ENCODE measurements at regions not wholly inside any gene's neighbourhood (a gene's known extent, or its start where the extent isn't known, plus 50 kb on each side); places are given as distances from the start of the nearest gene placed in this dataset.
"Not testable (repeated sequence)": the region's sequence is repeated elsewhere in the genome, so short reads cannot be mapped to it uniquely, and the experiment has no call there.

DNA sequence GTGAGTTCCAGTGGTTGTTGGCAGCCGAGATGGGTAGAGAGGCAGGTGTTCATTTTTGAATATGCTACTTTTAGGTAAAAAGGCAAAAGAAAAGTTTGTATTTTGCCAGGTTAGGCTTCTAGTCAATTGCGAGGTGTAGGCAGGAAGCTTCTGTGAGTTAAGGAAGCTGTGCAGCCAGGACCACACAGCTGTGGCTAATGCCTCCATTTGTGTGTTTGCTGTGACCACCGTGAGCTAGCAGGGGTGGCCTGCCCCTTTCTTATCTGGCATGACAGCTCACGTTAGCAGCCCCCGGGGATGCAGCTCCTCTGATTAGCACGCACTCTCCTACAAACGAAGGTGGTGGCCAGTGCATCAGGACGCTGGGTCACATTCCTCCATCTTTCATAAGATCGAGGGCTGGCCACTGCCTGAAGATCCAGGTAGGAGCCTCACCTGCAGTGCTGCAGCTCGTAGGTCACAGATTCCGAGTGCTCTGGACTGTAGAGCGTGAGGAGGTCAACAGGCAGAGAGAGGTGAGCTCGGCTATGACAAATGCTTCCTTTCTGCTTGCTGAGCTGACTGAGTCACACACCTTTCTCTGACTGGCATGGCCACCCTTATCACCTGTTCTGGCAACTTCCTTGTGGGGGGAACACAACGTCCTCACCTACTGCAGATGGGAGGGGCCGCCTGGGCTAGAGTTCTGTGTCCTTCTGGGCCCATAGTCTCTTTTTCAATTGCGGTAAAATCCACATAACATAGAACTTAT is 244.4 kb downstream of the HS3ST3B1 start:
- DNase-seq (ENCODE audit: insufficient read length, low spot score), result no peak

DNA sequence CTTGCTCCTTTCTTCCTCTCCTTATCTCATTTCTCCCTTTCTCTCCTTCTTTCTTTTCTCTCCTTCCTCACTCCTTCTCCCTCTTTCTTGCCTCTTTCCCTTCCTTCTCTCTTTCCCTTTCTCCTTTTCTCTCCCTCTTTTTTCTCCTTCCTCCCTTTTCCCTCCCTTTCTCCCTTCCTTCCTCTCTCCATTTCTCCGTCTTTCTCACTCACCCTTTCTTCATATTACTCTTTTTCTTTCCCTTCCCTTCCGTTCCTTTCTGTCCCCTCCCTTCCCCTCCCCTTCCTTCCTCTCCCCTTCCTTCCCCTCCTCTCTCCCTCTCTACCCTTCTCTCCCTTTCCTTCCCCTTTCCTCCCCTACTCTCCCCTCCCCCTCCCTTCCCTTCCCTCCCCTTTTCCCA is 240.8 kb downstream of the HS3ST3B1 start:
- no peak for DNase-seq (ENCODE audit: insufficient read length, low spot score)
- no peak for TF ChIP-seq POLR2A (IDR thresholded peaks at IDR 0.05; ENCODE audit: low read depth, low read length)
- no peak for FAIRE-seq

More for the DNA sequence above, 244.4 kb downstream of the HS3ST3B1 start:
- no peak for FAIRE-seq
- TF ChIP-seq POLR2A (IDR thresholded peaks at IDR 0.05; ENCODE audit: low read depth, low read length), result no peak

DNA sequence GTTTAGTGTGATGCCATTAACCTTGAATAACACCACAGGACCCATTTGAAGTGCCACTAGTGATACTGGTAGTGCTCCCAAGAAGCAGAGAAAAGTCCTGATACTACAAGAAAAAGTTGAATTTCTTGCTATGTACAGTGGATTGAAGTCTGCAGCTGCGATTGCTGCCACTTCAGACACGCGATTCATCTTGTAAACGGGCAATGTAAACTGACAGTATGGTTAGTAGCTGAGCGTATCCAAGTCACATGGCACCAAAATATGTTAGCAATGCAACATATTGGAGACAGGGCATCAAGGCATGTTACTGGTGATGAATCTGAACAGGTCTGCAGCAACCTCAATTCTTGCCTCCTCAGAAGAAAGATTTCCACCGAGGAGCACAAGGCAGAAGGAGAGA is 238.9 kb downstream of the HS3ST3B1 start:
- DNase-seq (ENCODE audit: insufficient read length, low spot score) (no peak), FAIRE-seq (no peak)
- no peak for TF ChIP-seq POLR2A (IDR thresholded peaks at IDR 0.05; ENCODE audit: low read depth, low read length)

DNA sequence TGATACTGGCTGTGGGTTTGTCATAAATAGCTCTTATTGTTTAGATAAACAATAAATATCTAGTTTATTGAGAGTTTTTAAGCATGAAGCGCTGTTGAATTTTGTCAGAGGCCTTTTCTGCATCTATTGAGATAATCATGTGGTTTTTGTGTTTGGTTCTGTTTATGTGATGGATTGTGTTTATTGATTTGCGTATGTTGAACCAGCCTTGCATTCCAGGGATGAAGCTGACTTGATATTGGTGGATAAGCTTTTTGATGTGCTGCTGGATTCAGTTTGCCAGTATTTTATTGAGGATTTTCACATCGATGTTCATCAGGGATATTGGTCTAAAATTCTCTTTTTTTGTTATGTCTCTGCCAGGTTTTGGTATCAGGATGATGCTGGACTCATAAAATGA is 231.4 kb downstream of the HS3ST3B1 start:
- FAIRE-seq; DNase-seq (ENCODE audit: insufficient read length, low spot score): not testable (repeated sequence)

DNA sequence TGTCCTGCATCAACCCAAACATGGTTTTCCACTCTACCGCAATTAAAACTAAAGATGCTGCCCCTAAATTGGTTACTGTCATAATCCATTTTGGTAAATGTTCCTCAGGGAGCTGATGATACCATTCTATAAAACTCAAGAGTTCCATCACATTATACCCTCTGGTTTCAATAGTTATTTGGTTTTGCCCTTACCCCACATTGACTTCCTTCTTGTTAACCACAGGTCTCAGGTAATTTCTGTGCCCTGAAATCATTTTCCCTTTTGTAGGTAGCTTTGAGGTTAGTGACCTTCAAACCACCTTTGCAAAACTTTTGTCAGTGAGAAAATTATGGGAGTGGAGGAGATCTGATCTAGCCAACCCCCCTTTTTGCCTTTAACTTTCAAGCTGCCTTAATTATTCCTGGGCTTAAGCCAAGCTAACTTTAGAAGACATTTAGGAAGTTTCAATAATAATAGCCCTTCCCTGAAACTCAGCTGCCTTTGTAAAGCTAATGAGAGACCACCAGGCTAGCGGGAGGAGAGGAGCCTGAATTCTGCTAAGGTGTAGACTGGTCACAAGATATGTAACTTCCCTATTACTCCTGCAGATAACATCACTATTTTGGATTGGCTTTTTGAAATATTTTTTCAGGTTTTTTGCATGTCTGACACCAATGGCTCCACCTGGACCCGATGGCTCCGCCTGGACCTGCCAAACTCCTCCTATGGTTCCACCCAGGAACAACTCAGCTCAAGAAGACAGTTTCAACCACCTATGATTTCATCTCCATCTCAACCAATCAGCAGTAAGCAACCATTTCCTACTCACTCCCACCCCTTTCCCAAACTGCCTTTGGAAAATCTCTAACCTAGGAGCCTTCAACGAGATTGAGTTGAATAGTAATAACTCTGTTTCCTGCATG is 224.9 kb downstream of the HS3ST3B1 start:
- TF ChIP-seq POLR2A (IDR thresholded peaks at IDR 0.05; ENCODE audit: low read depth, low read length), result no peak
- DNase-seq (ENCODE audit: insufficient read length, low spot score) (no peak), FAIRE-seq (no peak)

DNA sequence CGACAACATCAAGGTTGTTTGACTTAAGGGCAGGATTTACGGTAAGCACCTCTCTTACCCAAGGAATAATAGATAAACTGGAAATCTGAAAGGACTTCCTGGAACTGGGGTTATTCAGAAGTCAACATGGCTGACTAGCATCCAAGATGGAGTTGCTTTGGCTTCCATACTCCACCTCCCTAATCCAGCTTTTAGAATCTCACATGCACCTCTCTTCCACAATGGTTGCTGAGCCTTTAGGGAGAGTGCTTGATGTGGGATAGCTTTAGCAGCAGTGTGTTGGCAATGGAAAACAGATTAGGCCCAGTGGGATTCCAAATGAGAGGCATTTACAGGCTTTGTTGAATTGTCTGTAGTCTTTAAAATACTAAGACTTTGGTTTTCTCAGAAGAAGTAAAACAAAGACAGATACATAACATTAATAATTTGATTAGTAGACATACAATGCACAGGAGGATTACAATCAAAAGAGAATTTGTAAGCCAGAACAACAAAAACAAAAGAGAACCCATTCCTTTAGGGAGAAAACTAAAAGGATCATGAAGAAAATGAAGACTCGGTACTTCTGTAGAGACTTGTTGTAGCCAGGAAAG is 222.0 kb downstream of the HS3ST3B1 start:
- TF ChIP-seq POLR2A (IDR thresholded peaks at IDR 0.05; ENCODE audit: low read depth, low read length), result no peak
- FAIRE-seq (no peak), DNase-seq (ENCODE audit: insufficient read length, low spot score) (no peak)

DNA sequence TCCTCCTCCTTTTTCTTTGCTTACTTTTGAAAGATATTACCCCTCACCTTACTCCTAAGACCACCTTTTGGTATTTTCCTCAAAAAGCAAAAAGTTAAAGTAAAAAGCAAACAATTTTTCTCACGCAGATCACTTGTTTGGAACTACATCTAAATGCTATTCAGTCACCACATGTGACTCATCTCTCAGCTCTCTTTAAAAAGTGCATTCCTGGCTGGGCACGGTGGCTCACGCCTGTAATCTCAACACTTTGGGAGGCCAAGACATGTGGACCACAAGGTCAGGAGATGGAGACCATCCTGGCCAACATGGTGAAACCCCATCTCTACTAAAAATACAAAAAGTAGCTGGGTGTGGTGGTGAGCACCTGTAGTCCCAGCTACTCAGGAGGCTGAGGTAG is 218.0 kb downstream of the HS3ST3B1 start:
- DNase-seq (ENCODE audit: insufficient read length, low spot score); FAIRE-seq: not testable (repeated sequence)

DNA sequence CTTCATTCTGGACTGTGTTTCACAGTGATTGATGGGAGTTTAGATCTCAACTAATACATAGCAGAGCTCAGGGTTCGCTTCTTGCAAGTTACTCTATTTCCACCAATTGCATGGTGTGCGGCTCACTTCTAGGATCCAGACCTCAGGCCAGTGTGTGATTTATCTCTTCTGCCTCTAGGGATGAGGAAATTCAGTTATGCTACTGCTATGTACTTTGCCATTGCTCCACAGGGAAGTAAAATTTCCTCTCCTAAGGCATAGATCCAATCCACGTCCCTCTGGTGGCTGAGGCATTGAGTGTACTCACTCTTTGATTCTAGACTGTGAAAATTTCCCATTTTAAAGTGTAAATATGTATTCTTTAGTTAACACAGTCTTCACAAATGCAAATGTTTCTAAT is 214.1 kb downstream of the HS3ST3B1 start:
- DNase-seq (ENCODE audit: insufficient read length, low spot score) (no peak), FAIRE-seq (no peak)
- no peak for TF ChIP-seq POLR2A (IDR thresholded peaks at IDR 0.05; ENCODE audit: low read depth, low read length)

DNA sequence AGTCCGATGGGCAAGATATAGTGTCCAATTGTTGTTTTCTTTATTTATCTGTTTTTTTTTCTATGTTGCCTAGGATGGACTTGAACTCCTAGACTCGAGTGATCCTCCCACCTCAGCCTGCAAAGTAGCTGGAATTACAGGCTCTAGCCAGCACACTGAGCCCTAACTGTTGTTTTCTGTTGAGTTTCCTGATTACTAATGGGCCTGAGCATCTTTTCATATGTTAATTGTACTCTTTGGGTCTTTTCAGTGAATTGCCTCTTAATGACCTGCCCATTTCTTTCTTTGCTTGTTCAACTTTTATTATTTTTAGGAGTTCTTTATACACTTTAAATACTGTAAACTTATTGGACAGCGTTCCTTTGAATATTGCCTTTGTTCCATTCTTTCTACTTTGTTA is 213.0 kb downstream of the HS3ST3B1 start:
- DNase-seq (ENCODE audit: insufficient read length, low spot score) (no peak), FAIRE-seq (no peak)

DNA sequence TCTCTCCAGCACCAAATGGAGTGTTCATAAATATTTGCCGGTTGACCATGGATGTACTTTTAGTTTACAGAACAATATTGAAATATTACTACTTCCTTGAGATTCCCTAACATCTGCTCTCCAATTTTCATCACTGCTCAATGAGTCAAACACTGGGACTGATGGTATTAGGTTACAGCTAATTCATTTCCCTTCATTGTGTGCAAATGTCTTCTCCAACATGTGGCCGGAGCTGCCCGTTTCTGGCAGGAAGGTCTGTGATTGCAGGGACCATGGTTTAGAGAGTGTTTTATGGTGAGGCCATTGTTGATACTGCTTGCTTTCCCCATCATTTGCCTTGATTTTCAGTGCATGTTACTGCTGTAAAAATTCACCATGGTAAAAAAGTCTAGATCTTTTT is 209.3 kb downstream of the HS3ST3B1 start:
- no peak for TF ChIP-seq POLR2A (IDR thresholded peaks at IDR 0.05; ENCODE audit: low read depth, low read length)
- FAIRE-seq (no peak), DNase-seq (ENCODE audit: insufficient read length, low spot score) (no peak)

More for the DNA sequence above, 213.0 kb downstream of the HS3ST3B1 start:
- no peak for TF ChIP-seq POLR2A (IDR thresholded peaks at IDR 0.05; ENCODE audit: low read depth, low read length)

DNA sequence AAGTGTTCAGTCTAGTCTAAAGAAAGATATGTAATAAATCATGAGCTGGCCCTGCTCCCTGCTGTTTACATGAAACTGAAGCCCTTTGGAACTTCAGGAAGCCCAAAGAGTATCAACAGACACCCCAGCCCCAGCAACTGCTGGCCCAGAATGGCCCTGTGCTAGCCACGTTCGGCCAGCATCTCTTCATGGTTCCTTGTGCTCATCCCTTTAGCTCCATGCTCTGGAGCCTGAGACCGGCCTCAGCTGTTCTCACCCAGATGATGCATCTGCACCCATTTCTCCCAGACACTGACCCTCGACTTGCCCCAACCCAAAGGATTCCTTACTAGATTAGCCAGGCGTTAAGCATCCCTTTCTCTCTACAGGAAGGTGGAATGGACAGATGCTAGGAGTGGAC is 207.3 kb downstream of the HS3ST3B1 start:
- no peak for TF ChIP-seq POLR2A (IDR thresholded peaks at IDR 0.05; ENCODE audit: low read depth, low read length)
- DNase-seq (ENCODE audit: insufficient read length, low spot score), result no peak
- no peak for FAIRE-seq

DNA sequence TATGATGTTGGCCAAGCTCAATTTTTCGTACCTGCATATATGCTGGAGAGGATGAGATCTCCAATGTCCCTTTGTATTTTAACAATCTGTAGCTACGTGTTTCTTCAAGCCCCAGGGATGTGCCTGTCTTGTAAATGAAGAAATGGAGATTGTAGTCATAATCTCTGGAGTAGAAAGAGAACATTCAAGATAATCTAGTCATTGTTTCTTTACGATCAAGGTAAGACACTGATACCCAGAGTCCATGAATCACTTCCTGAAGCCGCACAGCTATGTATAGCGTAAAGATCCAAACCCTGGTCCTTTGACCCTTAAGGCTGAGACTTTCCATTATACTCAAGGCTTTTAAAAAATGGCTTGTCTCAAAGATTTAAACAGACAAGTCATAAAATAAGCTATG is 205.5 kb downstream of the HS3ST3B1 start:
- no peak for DNase-seq (ENCODE audit: insufficient read length, low spot score)
- no peak for FAIRE-seq
- TF ChIP-seq POLR2A (IDR thresholded peaks at IDR 0.05; ENCODE audit: low read depth, low read length), result no peak

DNA sequence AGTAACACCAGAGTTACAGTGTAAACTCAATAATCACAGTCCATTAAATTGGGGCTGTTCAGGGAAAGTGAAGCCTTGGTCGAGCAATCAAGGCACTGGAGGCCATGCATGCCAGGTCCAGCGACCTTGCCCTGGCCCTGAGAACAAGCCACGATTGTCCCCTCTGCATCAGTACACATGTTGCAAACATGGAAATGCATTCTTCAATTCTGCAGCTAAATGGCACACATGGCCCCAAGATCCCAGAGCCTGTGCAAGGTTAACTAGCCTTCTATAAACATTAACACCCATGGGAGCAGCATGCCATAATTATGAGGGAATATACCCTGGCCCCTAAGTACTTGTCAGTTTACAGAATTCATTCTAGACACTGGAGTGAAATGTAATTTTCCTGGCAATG is 204.7 kb downstream of the HS3ST3B1 start:
- DNase-seq (ENCODE audit: insufficient read length, low spot score), result no peak
- no peak for TF ChIP-seq POLR2A (IDR thresholded peaks at IDR 0.05; ENCODE audit: low read depth, low read length)
- no peak for FAIRE-seq

DNA sequence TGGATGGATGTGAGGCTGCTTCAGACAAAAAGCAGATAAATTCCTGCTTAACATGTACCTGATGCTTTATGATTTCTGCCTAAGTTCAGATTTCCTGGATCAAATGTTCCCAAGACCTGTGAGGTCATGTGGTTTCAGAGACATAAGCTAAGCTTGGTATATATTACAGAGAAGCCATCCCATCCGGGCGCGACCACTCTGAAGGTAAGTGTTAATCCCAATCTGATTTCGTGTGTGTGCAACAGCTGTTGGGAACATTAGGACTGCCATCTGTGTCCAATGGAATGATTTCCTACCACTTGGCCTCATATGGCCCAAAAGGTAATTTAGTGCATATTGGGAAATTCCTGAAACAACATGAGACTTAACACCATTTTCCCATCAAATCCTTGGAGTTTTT is 199.1 kb downstream of the HS3ST3B1 start:
- DNase-seq (ENCODE audit: insufficient read length, low spot score) (no peak), FAIRE-seq (no peak)
- no peak for TF ChIP-seq POLR2A (IDR thresholded peaks at IDR 0.05; ENCODE audit: low read depth, low read length)
